ENCODE measurements at regions not wholly inside any gene's neighbourhood (a gene's known extent, or its start where the extent isn't known, plus 50 kb on each side); places are given as distances from the start of the nearest gene placed in this dataset.

DNA sequence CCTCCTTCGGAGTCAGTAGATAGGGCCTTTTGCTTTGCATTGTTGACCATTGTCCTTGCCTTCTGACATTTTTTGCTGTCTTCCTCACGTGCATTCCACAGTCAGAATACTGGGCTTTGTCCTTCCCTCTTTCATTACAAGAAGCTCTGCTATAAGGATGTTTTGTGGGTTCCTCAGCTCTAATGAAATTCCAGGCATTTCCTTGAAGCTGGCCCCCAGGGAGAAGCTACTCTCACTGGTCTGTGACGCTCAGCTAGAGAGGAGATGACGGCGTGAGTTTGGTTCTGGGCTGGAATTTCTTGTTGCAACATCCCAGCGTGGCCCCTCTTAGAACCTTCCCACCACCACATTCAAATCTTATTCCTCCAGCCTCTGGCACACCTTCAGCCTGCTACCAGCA is 210.2 kb downstream of the TJP1 start:
- no peak for FAIRE-seq
- peak; percentile 71 for DNase-seq (ENCODE audit: insufficient read length, low spot score)

- FAIRE-seq (no peak), DNase-seq (ENCODE audit: insufficient read length, low spot score) (no peak)
These were observed 211.2 kb downstream of the TJP1 start for GRCh38 chr15:29611057-29611456.

- no peak for FAIRE-seq
- DNase-seq (ENCODE audit: insufficient read length, low spot score) = no peak
These were observed 220.5 kb downstream of the TJP1 start for GRCh38 chr15:29601811-29602210.

GRCh38 chr15:29600262-29600661 is 222.0 kb downstream of the TJP1 start:
- FAIRE-seq (no peak), DNase-seq (ENCODE audit: insufficient read length, low spot score) (no peak)

DNA sequence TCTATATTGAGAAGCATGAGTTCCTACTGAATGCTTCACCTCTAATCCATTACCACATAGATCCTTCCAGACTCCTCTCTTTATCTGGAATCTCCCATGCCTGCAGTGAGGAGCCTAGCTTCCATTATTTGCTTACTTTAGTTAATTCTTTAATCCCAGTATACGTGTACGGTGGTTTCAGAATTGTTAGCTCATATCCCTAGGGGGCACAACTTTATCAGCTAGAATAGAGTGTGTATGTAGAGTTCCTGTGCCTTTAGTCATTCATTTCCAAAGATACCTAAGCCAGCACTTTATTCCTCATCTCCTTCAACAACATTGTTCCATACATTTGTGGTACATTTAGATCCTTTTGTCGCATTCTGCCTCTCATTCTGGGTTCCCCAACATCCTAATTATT is 226.0 kb downstream of the TJP1 start:
- FAIRE-seq (no peak), DNase-seq (ENCODE audit: insufficient read length, low spot score) (no peak)

DNA sequence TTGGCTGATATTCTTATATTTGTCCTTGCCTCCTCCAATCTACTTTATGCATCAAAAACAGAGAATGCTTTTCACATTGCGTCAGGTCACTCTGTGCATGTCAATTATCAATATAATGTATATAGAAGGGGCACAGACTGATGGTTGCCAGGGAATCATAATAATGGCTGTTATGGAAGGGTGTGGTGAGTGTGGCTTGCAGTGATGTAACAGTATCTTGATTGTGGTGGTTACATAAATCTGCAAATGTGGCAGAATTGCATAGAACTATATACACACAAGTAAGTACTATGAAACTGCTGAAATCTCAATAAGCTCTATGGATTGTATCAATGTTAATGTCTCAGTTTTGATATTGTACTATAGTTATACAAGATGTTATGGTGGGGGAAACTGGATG is 228.6 kb downstream of the TJP1 start:
- no peak for DNase-seq (ENCODE audit: insufficient read length, low spot score)
- no peak for FAIRE-seq

DNA sequence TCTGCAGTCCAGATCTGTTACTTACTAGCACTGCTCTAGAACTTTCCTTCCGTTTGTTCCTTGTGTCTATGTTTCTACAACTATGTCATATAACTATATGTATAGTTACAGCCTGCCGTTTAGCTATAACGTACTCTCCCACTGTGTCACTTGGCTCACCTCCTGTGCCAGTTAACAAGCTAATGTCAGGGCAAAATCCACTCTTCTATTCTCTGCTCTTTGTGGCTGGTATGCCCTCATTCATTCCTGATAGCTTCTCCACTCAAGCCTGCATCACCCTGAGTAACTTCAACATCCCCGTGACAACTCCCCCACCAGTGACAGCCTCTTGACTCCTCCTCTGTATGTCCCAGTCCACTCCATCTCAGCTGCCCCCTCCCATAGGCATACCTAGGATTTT is 229.2 kb downstream of the TJP1 start:
- FAIRE-seq (no peak), DNase-seq (ENCODE audit: insufficient read length, low spot score) (no peak)

GRCh38 chr15:29590701-29591100 is 231.6 kb downstream of the TJP1 start:
- DNase-seq (ENCODE audit: insufficient read length, low spot score) (no peak), FAIRE-seq (no peak)

DNA sequence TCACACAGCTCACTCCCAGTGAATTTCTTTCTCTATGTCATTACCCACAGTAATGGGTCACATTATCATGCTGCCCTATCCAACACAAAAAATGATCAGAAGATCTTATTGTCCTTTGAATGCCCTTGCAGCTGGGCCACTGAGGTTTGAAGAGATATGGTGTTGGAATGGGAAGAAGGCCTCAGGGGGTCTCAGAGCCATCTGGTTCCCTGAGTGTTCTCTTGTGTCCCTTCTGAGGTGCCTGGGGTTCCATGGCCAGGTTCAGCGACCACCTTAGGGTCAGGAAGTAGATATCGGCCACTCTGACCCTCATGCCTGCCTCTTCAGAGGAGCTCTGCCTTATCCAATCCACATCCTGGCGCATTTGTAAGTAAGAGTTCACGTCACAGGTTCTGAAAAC is 232.3 kb downstream of the TJP1 start:
- no peak for FAIRE-seq
- DNase-seq (ENCODE audit: insufficient read length, low spot score) = no peak

GRCh38 chr15:29589416-29589815 is 232.9 kb downstream of the TJP1 start:
- no peak for DNase-seq (ENCODE audit: insufficient read length, low spot score)

DNA sequence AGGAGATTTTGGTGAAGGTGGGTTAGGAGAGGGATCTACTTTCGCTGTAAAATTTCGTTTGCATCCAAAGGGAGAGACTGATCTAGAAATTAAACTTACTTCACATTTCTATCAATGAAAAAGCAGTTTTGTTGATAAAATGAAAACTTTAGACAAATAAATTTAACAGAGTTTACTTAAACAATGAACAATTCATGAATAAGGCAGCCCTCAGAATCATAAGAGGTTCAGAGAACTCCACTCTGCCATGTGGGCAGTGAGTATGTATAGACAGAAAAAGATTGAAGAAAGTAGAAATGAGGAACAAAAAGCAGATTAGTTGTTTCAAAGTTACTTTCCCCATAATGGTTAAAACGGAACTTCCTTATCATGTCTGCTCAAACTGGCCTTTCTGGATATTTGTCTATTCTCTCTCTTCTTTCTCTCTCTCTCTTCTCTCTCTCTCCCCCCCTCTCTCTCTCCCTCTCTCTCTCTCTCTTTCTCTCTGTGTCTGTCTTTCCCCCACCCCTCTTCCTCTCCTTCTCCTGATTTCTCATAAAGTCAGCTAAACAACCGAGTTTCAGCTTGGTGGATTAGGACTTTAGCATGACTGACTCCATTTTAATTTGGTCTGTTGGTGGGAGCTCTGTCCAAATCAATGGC is 248.9 kb downstream of the TJP1 start:
- FAIRE-seq (no peak), DNase-seq (ENCODE audit: insufficient read length, low spot score) (no peak)

More at GRCh38 chr15:29589416-29589815, 232.9 kb downstream of the TJP1 start:
- no peak for FAIRE-seq

GRCh38 chr15:29571792-29572431 is 250.4 kb downstream of the TJP1 start:
- DNase-seq (ENCODE audit: insufficient read length, low spot score) (no peak), FAIRE-seq (no peak)

DNA sequence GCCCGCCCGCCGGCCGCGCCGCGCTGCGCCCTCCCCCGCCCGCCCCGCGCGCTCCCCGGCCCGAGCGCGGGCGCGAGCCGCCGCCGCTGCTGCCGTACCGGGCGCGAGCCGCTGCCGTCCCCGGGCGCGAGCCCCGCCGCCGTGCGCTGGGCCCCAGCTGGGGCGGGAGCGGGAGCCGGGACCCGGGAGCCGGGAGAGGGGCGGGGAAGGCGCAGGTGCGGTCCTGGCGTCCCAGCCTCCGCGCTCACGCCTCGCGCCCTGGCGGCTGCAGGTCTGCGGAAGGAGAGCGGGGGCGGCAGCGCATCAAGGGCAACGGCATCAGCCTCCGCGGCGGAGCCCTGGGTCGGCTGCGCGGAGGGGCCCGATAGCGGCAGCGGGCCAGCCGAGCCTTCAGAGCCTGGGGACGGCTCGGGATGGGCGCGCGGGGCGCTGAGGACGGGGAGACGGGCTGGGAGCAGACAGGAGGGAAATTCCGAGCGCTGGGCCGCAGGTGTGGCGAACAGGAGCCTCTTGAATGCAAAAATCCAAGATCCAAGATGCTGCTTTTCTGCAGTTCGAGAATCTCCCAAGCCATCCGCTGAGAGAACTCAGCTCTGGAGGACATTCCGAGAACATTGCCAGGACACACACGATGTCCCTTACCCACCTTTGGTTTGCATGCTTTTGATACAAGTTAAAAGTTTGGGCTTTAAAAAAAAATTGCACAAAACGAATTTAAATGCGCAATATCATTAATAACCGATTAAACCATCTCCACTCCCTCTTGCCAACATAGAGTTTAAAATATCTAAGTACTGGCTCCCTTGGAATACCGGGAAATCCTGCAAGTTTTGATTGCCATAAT is 251.1 kb downstream of the TJP1 start:
- FAIRE-seq (no peak), DNase-seq (ENCODE audit: insufficient read length, low spot score) (no peak)

GRCh38 chr15:29570121-29570947 is 251.9 kb downstream of the TJP1 start:
- DNase-seq (ENCODE audit: insufficient read length, low spot score) = no peak
- FAIRE-seq = no peak

DNA sequence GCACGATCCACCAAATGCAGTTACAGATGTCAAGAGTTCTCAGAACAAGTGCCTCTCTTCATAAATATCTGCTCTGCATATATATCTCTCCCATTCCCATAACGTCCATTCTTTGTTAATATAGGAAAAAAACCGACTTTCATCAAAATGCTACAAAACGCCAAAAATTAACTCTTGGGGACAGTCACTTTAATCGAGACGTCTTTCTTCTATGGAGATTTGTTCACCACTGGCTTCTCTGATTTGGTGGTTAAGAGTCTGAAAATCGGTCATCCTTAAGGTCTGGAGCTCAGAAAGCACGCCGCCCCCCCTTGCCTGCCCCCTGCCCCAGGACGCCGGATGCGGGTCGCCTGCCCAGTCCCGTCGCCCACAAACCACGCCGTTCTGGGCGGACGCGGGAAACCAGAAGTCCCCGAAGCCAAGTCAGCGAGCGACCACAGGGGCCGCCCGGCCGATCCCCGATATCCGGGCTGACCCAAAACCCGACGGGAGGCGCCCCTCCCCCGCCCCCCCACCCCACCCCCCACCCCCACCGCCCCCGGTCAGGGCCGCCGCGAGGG is 252.7 kb downstream of the TJP1 start:
- DNase-seq (ENCODE audit: insufficient read length, low spot score) (no peak), FAIRE-seq (no peak)

GRCh38 chr15:29568840-29569532 is 253.3 kb downstream of the TJP1 start:
- FAIRE-seq (no peak), DNase-seq (ENCODE audit: insufficient read length, low spot score) (peak; percentile 49)

DNA sequence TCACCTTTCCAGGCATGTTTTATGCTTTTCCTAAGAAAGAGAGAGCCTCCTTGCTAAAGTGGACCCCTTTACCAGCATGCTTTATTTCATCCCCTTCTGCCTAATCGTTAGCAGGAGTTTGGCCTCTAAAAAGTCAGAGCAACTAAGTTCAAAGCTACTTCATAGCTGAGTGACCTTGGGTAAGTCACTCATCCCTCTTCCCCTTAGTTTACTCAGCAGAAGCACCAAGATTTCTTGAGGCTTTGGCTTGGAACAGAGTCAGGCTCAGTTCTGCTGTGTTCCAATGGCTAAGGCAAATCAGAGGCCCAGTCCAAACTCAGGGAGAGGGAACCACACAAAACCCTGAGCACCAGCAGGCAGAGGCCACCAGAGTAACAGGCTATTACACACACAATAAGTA is 254.9 kb downstream of the TJP1 start:
- FAIRE-seq (no peak), DNase-seq (ENCODE audit: insufficient read length, low spot score) (no peak)

DNA sequence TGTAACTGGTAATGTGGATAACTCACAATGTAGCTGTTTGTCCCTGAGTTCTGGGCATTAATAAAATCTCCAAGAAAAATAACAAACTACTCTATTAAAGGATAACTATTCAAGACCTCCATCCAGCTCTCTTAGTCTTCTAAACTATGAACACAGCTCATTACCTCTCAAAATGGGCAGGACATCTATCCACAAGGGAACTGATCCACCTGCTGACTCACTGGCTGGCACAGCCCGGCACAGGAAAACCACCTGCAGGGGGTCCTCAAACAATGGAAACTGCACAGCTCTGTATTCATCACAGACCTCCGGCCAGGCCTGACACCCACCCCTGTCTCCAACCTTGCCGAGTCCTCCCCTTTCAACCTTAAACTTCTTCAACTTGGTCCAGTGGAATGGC is 255.4 kb downstream of the TJP1 start:
- DNase-seq (ENCODE audit: insufficient read length, low spot score) (no peak), FAIRE-seq (no peak)

GRCh38 chr15:29563112-29563511 is 259.2 kb downstream of the TJP1 start:
- DNase-seq (ENCODE audit: insufficient read length, low spot score) (no peak), FAIRE-seq (no peak)

DNA sequence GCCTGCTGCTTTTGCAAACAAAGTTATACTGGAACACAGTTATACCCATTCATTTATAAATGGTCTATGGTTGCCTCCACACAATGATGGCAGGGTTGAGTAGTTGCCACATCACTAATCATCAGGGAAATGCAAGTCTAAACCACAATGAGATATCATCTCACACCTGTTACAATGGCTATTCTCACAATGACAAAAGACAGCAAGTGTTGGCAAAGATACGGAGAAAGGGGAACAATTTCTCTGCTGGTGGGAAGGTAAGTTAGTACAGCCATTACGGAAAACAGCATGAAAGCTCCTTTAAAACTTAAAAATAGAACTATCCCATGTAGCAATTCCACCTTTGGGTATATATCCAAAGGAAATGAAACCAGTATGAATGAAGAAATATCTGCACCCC is 261.4 kb downstream of the TJP1 start:
- no peak for DNase-seq (ENCODE audit: insufficient read length, low spot score)
- FAIRE-seq = no peak
